ENCODE measurements at regions not wholly inside any gene's neighbourhood (a gene's known extent, or its start where the extent isn't known, plus 50 kb on each side); places are given as distances from the start of the nearest gene placed in this dataset.

DNA sequence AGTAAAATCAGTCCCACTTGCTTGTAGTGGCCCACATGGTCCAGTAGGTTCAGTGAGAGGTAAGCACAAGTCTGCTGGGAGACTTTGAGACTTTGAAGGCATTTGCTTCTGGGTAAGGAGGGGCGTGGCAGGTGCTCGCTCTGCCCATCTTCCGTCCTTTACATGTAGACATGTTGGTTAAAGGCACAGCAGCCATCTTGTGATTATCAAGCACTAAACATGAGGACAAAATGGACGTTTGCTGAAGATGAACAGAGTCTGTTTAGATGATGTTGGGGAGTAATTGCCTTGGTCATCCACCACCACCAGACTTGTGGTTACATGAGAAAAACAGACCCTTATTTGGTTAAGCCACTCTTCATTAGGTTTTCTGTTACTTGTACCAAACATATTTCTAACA is 252.8 kb upstream of the PARD3B start:
- no peaks in the 10 kb centered on the region for H3K9me3 Mint-ChIP-seq
- H3K4me3 Mint-ChIP-seq = no peak overlapping the region
- no peaks in the 10 kb centered on the region for H3K36me3 Mint-ChIP-seq
- ATAC-seq (ENCODE audit: low read depth) = no peak
- DNase-seq (ENCODE audit: low spot score in 2 of 2) = no peak
- H3K27me3 Mint-ChIP-seq = peaks cover 3% of the 10 kb centered on the region
- no peak overlapping the region for H3K27ac Mint-ChIP-seq
- H3K4me1 Mint-ChIP-seq = no peaks in the 10 kb centered on the region

DNA sequence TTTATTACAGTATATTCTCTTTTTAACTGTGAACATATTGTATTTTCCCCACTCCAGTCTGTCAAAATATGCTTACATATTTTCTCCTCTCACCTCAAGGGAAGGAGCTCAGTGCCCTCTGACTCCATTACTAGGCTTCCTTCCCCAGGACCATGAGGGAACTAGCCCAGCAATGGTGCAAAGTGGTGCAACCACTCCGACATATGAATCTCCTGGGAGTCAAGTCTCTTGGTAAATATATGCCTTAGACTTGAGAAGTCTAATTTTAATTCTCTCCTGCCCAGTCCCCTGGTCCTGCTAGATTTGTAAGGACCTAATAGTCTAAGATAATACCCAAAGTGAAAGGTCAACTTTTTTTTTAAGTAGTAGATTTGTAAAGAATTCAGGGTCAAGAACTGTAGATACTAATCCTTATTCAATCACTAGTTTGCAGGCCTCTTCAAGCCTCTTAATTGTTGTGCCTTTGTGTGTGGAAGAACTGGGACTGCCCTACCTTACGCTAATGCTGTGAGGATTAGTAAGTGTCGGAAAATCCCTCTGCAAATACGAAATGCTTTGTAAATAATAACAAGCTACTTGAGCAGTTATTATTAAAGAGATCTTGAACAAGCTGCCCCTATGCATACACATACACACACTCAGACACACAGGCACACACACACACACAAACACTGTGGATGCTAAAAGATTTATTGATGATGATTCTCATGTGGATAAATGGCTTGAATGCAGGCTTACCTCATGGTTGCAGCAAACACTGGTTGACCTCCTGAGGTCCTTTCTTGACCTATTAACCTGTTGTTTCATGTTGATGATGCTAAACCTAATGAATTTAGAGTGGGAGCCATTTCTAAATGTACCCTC is 251.2 kb upstream of the PARD3B start:
- no peak overlapping the region for H3K4me3 Mint-ChIP-seq
- no peak overlapping the region for H3K27ac Mint-ChIP-seq
- H3K4me1 Mint-ChIP-seq = no peaks in the 10 kb centered on the region
- no peaks in the 10 kb centered on the region for H3K36me3 Mint-ChIP-seq
- no peak for DNase-seq (ENCODE audit: low spot score in 2 of 2)
- H3K9me3 Mint-ChIP-seq = no peaks in the 10 kb centered on the region
- H3K27me3 Mint-ChIP-seq = peaks cover 3% of the 10 kb centered on the region
- no peak for ATAC-seq (ENCODE audit: low read depth)

DNA sequence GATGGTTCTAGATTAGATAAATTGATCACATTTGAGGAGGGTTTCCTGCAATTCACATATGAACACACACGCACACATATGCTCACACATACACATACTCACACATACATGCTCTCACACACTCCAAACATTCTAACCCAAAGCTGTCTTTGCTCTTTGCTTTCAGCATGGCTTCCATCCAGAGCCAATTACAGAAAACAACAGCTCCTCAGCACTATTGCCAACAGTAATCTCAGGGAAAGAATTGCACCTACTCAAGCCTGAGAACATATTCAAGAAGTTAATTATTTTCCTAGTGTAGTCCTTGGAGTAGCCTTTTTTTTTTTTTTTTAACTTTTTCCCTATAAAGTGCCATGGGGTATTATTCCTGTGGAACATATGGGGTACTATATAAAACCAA is 246.9 kb upstream of the PARD3B start:
- no peak for DNase-seq (ENCODE audit: low spot score in 2 of 2)
- no peak overlapping the region for H3K27ac Mint-ChIP-seq
- no peaks in the 10 kb centered on the region for H3K36me3 Mint-ChIP-seq
- H3K9me3 Mint-ChIP-seq = no peaks in the 10 kb centered on the region
- H3K27me3 Mint-ChIP-seq = no peaks in the 10 kb centered on the region
- no peak for ATAC-seq (ENCODE audit: low read depth)
- no peak overlapping the region for H3K4me3 Mint-ChIP-seq
- H3K4me1 Mint-ChIP-seq = no peaks in the 10 kb centered on the region

DNA sequence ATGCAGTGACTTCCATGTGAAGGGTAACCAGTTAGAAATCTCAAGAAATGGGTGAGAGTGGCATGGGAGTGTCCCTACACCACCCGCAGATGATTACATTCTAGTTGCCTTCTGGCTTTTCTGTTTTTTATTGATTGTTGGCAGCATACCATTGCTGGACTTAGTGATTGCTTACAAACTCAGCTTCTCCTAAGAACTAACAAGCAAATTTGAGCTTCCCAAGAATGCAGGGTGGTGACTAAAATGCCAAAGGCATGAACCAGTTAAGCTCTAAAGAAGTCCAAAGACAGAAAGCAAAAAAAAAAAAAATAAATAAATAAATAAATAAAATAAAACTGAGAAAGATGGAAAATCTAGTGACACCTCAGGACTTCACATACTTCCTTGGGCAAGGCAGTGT is 245.5 kb upstream of the PARD3B start:
- no peaks in the 10 kb centered on the region for H3K27me3 Mint-ChIP-seq
- no peak for ATAC-seq (ENCODE audit: low read depth)
- no peaks in the 10 kb centered on the region for H3K36me3 Mint-ChIP-seq
- H3K9me3 Mint-ChIP-seq = no peaks in the 10 kb centered on the region
- H3K4me1 Mint-ChIP-seq = no peaks in the 10 kb centered on the region
- no peak overlapping the region for H3K27ac Mint-ChIP-seq
- no peak for DNase-seq (ENCODE audit: low spot score in 2 of 2)
- no peak overlapping the region for H3K4me3 Mint-ChIP-seq

DNA sequence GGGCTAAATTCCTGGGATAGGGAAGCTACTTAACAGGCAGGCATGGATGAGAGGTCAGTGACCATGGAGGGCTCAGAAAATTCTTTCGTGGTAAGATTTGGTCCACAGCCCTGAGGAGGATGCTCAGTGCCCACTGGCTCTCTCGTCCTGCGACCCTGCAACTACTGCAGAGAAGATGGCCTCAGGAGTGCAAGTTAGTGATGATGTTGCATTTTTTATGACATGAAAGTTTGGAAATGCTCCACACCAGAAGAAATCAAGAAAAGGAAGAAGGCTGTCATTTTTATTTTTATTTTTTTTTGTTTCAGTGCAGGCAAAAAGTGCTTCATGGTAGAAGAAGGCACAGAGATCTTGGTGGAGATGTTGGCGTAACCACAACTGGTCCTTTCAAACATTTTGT is 238.6 kb upstream of the PARD3B start:
- Mint-ChIP-seq H3K36me3 (no peaks in the 10 kb centered on the region), H3K9me3 (no peaks in the 10 kb centered on the region), H3K4me3 (no peak overlapping the region)

DNA sequence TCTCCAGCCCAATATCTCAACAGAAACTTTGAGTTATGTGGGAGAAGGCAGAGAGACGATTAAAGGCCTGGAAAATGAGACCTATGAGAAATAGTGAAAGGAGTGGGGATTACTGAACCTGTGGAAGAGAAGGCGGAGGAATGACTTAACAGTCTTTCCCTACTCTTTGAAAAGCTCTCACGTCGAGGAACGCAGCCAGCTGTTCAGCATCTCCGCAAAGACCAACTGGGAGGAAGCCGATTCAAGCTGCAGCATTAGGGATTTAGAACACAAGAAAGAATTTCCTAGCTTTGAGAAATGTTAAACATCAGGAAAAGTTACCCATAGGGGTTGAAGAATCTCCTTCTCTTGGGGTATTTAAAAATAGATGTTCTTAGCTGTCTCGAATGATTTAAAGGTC is 233.2 kb upstream of the PARD3B start:
- H3K27ac Mint-ChIP-seq = no peak overlapping the region
- peaks cover 6% of the 10 kb centered on the region for H3K27me3 Mint-ChIP-seq
- ATAC-seq (ENCODE audit: low read depth) (no peak), DNase-seq (ENCODE audit: low spot score in 2 of 2) (no peak)
- H3K4me3 Mint-ChIP-seq = no peak overlapping the region
- H3K9me3 Mint-ChIP-seq = no peaks in the 10 kb centered on the region
- peaks cover 2% of the 10 kb centered on the region for H3K4me1 Mint-ChIP-seq
- no peaks in the 10 kb centered on the region for H3K36me3 Mint-ChIP-seq

More for the DNA sequence above, 238.6 kb upstream of the PARD3B start:
- H3K27ac Mint-ChIP-seq = no peak overlapping the region
- no peaks in the 10 kb centered on the region for H3K4me1 Mint-ChIP-seq
- ATAC-seq (ENCODE audit: low read depth) (no peak), DNase-seq (ENCODE audit: low spot score in 2 of 2) (no peak)
- H3K27me3 Mint-ChIP-seq = peaks cover 5% of the 10 kb centered on the region

DNA sequence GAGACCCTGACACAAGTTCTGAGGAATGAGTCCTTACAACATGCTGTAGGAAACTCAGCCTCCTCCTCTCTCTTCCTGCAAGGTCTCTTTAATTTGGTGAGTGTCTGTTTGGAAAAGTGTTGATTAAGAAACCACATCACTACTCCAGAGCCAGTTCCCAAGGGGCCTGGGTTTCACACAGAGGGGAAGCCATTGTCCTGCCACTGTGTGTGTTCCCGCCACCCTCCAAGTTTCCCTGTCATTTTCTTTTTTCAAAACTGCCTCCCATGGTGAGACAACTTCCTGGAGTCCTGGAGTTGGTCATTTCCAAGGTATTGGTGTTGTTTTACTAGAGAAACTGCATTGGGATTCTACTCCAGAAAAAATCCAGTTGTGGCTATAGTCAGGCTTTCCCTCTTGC is 232.0 kb upstream of the PARD3B start:
- Mint-ChIP-seq H3K4me3 (no peak overlapping the region), H3K4me1 (peaks cover 2% of the 10 kb centered on the region), H3K27ac (no peak overlapping the region), H3K27me3 (peaks cover 11% of the 10 kb centered on the region), H3K9me3 (no peaks in the 10 kb centered on the region), H3K36me3 (no peaks in the 10 kb centered on the region)
- DNase-seq (ENCODE audit: low spot score in 2 of 2) (no peak), ATAC-seq (ENCODE audit: low read depth) (no peak)

DNA sequence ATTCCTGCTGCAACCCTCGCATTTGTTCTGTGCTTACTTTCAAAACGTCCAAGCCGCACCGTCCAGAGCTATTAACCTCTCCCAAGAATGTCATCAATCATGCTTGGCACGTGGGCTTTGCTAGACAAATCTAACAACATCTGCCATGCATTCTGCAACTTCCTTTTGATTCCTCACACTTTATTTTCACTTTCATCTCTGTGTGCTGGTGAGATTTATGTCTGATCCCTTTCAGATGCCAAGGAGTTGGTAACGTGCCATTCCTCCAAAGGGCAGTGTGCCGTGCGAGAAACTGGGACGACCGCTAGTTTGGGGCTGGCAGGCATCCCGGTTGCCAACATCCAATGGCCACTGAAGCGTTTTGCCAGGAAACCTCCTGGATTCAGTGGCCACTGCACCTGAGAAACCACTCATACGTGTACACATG is 230.0 kb upstream of the PARD3B start:
- H3K9me3 Mint-ChIP-seq = no peaks in the 10 kb centered on the region
- DNase-seq (ENCODE audit: low spot score in 2 of 2) (no peak), ATAC-seq (ENCODE audit: low read depth) (no peak)
- no peak overlapping the region for H3K27ac Mint-ChIP-seq
- peaks cover 6% of the 10 kb centered on the region for H3K27me3 Mint-ChIP-seq
- H3K36me3 Mint-ChIP-seq = no peaks in the 10 kb centered on the region
- no peak overlapping the region for H3K4me3 Mint-ChIP-seq
- peaks cover 2% of the 10 kb centered on the region for H3K4me1 Mint-ChIP-seq

DNA sequence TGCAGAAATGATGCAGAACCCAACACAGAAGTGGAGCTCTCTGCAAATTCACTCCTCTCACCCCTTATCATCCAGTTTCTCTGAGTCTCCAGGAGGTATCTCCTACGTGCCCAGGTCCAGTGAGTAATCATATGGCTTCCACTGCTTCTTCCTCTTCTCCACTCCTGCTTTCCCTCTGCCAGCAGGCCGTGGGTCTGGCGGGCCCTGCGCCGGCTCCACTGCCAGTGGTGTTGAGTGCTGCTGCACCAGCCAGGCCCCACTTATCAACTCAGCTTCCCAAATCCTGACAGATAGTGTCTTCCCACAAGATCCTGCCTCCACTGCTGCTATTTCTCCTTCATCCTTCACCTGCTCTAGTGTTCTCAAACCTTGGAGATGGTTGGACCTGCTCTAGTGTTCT is 227.6 kb upstream of the PARD3B start:
- ATAC-seq (ENCODE audit: low read depth) = no peak
- no peak for DNase-seq (ENCODE audit: low spot score in 2 of 2)
- peaks cover 6% of the 10 kb centered on the region for H3K27me3 Mint-ChIP-seq
- H3K9me3 Mint-ChIP-seq = no peaks in the 10 kb centered on the region
- H3K4me3 Mint-ChIP-seq = no peak overlapping the region
- no peaks in the 10 kb centered on the region for H3K36me3 Mint-ChIP-seq
- no peak overlapping the region for H3K27ac Mint-ChIP-seq
- peaks cover 2% of the 10 kb centered on the region for H3K4me1 Mint-ChIP-seq

DNA sequence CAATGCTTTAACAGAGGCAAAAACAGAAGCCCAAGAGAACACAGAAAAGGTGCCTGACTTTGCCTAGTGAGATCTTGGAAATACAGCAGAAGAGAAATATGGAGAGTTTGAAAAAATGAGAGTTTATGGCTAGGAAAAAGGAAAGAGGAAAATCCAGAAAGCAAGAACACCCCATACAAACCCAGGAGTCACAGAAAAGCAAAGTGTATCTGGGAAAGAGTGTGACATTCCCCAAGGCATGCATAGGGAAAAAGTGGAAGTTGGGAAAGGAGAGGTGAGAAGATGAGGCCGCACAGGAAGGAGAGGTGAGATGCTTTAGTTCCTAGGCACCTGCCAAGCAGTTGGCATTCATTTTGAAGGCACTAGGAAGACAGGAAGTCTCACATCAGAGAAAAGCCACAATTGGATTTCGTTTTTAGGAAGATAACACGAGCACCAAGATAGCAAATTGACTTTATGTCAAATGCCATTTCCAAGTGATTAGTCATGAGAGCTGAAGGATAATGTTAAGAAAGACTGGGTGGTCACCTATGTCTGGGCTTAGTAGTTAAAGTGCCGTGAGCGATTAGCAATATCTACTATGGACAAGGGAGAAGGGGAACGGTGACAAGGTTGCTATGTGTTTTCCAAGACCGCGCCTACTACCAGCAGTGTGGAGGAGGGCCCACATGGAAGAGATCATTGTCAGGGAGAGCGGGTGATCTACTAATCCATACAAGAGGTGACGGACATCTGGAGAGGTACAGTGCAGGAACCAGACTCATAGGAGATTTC is 224.1 kb upstream of the PARD3B start:
- no peaks in the 10 kb centered on the region for H3K36me3 Mint-ChIP-seq
- H3K27me3 Mint-ChIP-seq = peaks cover 9% of the 10 kb centered on the region
- ATAC-seq (ENCODE audit: low read depth) = no peak
- H3K4me3 Mint-ChIP-seq = no peak overlapping the region
- H3K9me3 Mint-ChIP-seq = no peaks in the 10 kb centered on the region
- H3K27ac Mint-ChIP-seq = no peak overlapping the region
- no peak for DNase-seq (ENCODE audit: low spot score in 2 of 2)
- peaks cover 3% of the 10 kb centered on the region for H3K4me1 Mint-ChIP-seq

DNA sequence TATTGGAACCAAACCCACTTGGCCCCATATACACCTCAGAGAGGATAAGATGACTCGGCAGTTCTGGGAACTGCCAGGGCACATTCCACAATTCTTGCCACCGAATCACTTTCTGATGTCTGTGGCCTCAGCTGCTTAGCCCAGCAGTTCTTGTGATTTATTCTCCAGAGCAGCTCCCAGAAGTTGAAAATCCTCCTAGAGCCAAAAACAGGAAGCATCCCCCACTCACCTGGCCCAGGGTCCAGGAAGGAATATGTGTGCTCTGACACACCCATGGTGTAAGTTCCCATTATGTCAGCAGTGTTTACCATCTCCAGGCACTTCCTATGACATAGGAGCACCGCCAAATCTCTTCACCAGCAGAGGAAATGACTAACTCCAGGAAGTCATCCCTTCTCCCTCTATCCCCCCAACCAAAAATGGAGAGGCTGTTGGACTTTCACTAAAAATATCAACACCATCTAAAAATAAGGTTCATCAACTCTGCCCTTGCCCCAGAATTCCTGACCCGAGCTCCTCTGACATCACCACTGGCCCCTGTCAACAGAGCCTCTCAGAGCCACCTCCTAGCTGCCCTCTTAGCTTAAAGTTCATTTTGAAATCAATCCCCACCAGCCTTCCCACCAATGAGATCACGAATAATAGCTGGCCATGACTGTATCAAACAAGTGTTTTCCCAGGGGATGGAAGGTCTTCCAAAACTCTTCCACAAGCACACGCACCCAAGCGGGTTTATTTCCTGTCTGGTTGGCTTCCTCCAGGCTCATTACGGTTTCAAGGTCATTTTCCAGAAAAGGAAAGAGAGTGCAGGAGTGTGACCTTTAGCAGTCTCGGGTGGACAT is 223.1 kb upstream of the PARD3B start:
- H3K27ac Mint-ChIP-seq = no peak overlapping the region
- H3K4me1 Mint-ChIP-seq = peaks cover 3% of the 10 kb centered on the region
- H3K9me3 Mint-ChIP-seq = no peaks in the 10 kb centered on the region
- DNase-seq (ENCODE audit: low spot score in 2 of 2) (no peak), ATAC-seq (ENCODE audit: low read depth) (no peak)
- no peaks in the 10 kb centered on the region for H3K36me3 Mint-ChIP-seq
- H3K4me3 Mint-ChIP-seq = no peak overlapping the region
- H3K27me3 Mint-ChIP-seq = peaks cover 9% of the 10 kb centered on the region

DNA sequence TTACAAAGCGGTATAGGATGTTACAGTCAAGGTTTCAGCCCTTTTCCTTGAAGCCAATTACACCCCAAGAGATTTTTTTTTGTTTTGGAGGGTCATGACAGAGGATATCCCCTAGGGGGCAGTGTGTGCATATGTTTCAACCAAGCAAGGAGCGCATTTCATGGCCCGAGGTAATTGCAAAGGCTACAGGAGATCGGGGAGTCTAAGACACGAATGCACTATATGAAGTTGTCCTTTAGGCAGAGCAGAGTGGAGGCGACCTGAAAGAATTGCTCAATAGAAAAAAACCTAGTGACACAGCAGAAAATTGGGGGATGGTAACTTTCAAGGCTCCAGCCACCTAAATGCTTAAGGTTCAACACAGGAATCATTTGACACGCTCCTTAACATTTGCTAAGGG is 219.8 kb upstream of the PARD3B start:
- Mint-ChIP-seq H3K27ac (no peak overlapping the region), H3K27me3 (peaks cover 5% of the 10 kb centered on the region), H3K9me3 (no peaks in the 10 kb centered on the region), H3K4me1 (peaks cover 3% of the 10 kb centered on the region), H3K36me3 (no peaks in the 10 kb centered on the region), H3K4me3 (no peak overlapping the region)
- DNase-seq (ENCODE audit: low spot score in 2 of 2) (peak; percentile 45 to 54), ATAC-seq (ENCODE audit: low read depth) (peak; percentile 43)

DNA sequence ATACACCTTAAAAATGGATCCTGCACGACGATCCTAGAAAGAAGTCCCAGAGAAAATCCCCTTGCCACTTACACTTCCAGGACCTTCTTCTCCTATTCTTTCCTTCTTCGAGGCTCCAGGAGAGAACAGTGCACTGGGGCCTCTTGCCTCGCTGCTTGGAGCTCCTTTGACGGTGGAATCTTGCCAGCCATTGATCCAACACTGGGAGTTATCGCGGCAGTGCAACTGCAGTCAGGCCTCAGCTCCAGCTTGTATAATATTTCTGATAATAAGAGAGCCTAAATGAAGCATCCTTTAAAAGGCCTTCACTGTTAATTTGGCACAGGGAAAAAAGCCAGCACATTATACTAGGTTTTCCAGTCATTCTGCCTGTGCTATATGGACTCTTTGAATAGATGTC is 216.9 kb upstream of the PARD3B start:
- DNase-seq (ENCODE audit: low spot score in 2 of 2) (no peak), ATAC-seq (ENCODE audit: low read depth) (no peak)
- peaks cover 3% of the 10 kb centered on the region for H3K4me1 Mint-ChIP-seq
- H3K4me3 Mint-ChIP-seq = no peak overlapping the region
- H3K27ac Mint-ChIP-seq = no peak overlapping the region
- H3K27me3 Mint-ChIP-seq = peaks cover 5% of the 10 kb centered on the region
- H3K36me3 Mint-ChIP-seq = no peaks in the 10 kb centered on the region
- H3K9me3 Mint-ChIP-seq = no peaks in the 10 kb centered on the region

DNA sequence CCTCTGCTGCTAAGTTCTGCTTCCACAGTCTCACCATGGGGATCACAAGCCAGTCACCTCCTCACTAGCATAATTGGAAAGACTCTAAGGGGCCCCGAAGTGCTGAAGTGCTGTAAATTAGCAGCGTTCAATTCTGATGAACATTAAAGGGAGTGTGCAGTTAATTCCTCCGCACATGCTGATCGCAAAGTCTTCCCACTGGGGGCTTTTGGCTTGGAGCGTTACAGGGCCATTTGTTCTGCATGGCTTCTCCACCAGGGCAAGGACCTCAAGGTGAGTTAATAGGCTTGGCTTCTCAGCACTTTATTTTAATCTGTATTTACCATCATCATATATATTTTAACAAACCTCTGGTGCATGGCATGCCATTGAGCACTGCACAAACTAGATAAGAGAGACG is 216.3 kb upstream of the PARD3B start:
- no peak for ATAC-seq (ENCODE audit: low read depth)
- H3K4me1 Mint-ChIP-seq = peaks cover 3% of the 10 kb centered on the region
- H3K27me3 Mint-ChIP-seq = peaks cover 4% of the 10 kb centered on the region
- H3K9me3 Mint-ChIP-seq = no peaks in the 10 kb centered on the region
- H3K36me3 Mint-ChIP-seq = no peaks in the 10 kb centered on the region
- no peak overlapping the region for H3K27ac Mint-ChIP-seq
- no peak overlapping the region for H3K4me3 Mint-ChIP-seq
- DNase-seq (ENCODE audit: low spot score in 2 of 2) = no peak
